ENCODE measurements at regions not wholly inside any gene's neighbourhood (a gene's known extent, or its start where the extent isn't known, plus 50 kb on each side); places are given as distances from the start of the nearest gene placed in this dataset.
"Not testable (repeated sequence)": the region's sequence is repeated elsewhere in the genome, so short reads cannot be mapped to it uniquely, and the experiment has no call there.

GRCh38 chr16:21534561-21534960 is 64.8 kb upstream of the METTL9 start:
- not testable (repeated sequence) for DNase-seq (ENCODE audit: low spot score)

GRCh38 chr16:21535201-21535600 is 64.2 kb upstream of the METTL9 start:
- not testable (repeated sequence) for DNase-seq (ENCODE audit: low spot score)

- DNase-seq (ENCODE audit: low spot score) = not testable (repeated sequence)
Measured at GRCh38 chr16:21536740-21537139, 62.6 kb upstream of the METTL9 start.

DNA sequence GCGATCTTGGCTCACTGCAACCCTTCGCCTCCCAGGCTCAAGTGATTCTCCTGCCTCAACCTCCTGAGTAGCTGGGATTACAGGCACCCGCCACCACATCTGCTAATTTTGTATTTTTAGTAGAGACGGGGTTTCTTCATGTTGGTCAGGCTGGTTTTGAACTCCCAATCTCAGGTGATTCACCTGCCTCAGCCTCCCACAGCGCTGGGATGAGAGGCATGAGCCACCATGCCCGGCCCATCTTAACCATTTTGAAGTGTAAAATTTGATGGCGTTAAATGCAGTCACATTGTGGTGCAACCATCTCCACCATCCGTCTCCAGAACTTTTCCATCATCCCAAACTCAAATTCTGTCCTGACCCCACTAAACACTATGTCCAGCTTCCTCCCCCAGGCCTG is 61.8 kb upstream of the METTL9 start:
- not testable (repeated sequence) for DNase-seq (ENCODE audit: low spot score)

- not testable (repeated sequence) for DNase-seq (ENCODE audit: low spot score)
Measured at GRCh38 chr16:21539107-21539618, 60.2 kb upstream of the METTL9 start.

- peak; percentile 38 for DNase-seq (ENCODE audit: low spot score)
Measured at GRCh38 chr16:21540770-21541433, 58.5 kb upstream of the METTL9 start.

GRCh38 chr16:21541611-21542051 is 57.7 kb upstream of the METTL9 start:
- DNase-seq (ENCODE audit: low spot score) = not testable (repeated sequence)

- DNase-seq (ENCODE audit: low spot score) = not testable (repeated sequence)
Measured at GRCh38 chr16:21542075-21542474, 57.3 kb upstream of the METTL9 start.

GRCh38 chr16:21542491-21543124 is 56.8 kb upstream of the METTL9 start:
- not testable (repeated sequence) for DNase-seq (ENCODE audit: low spot score)

GRCh38 chr16:21543151-21543836 is 56.1 kb upstream of the METTL9 start:
- not testable (repeated sequence) for DNase-seq (ENCODE audit: low spot score)

DNA sequence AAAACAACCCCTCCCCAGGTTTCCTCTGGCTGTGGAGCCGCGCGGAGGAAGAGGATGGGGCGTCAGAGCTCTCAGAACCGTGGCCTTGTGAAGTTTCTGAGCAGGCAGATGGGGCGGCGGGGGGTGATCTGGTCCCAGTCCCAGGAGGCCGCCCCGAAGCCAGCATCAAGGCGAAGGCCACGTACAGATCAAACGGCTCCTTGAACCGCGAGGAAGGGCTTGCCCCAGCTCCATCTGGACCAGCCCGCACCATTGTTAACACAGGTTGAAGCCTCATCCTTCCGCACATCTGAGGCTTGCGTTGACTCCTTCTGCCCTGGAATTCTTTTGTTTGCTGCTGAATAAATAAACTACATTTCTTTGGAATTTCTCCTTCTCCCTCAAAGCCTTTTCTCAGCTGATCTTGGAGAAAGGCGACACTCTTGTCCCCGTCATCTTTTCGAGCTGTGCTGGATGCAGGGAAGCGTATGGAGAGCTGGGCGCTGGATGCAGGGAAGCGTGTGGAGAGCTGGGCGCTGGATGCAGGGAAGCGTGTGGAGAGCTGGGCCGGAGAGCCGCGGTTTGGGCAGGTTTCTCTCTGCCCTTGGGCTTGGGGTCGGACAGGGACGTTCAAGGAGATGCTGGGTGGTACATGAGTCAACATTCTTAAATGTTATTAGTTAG is 53.6 kb upstream of the METTL9 start:
- not testable (repeated sequence) for DNase-seq (ENCODE audit: low spot score)

DNA sequence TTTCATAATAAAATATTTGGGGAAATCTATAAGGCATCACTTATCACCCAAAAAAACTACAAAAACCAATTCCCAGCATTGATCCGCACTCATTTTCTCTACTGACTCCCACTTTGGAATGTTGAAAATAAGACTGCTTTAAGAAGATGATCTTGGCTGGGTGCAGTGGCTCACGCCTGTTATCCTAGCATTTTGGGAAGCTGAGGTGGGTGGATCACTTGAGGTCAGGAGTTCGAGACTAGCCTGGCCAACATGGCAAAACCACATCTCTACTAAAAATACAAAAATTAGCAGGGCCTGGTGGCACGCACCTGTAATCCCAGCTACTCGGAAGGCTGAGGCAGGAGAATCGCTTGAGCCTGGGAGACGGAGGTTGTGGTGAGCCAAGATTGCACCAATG is 50.0 kb upstream of the METTL9 start:
- DNase-seq (ENCODE audit: low spot score) = not testable (repeated sequence)

Data from Ammon's horn (tissue), 1 donor.